Activated T-helper 1 cell treated with anti-CD3 and anti-CD28 coated beads, Interleukin-2, amount 50 U/mL, for 16 hours (primary cell): ENCODE measurements at regions not wholly inside any gene's neighbourhood (a gene's known extent, or its start where the extent isn't known, plus 50 kb on each side); places are given as distances from the start of the nearest gene placed in this dataset.

ENCODE experiments used
- DNase-seq, 2 donors: peaks; one replicate each; pipeline ENCODE4 v3.0.0-alpha.2; 2020; ENCODE audit warnings: low read depth in 1 of 2, low spot score in 1 of 2

DNA sequence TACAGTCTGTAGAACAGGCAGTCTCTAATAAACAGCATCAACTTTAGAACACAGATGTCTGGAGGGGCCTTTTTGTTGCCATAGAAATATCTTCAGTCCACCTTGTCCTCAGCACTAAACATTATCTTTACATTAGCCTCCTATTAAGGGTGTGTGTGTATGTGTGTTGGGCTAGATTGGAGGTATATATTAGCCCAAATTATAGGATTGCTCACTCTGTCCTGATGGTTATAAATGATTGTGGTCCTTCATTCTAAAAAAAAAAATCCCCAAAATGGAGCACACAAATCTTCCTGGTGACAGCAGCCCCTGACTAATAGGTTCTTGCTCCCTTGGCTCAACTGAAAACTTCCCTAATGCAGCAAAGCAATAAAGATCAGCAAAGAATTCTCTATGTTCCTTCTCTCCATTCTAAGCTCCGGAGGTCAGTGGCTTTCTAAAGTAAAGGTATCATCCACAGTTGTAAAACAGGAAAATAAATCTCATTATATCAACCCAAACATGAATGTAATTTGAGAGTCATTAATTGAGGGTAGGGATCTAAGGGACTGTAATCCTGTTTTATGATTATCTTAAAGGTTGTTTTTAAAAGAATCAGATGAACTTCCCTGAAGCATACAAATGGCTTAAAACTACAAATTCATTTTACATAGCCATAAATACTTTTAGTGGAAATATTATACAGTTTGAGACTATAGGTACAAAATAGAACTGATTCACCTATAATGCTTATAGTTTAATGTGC is 232.7 kb downstream of the KLF12 start:
- no peak for DNase-seq

DNA sequence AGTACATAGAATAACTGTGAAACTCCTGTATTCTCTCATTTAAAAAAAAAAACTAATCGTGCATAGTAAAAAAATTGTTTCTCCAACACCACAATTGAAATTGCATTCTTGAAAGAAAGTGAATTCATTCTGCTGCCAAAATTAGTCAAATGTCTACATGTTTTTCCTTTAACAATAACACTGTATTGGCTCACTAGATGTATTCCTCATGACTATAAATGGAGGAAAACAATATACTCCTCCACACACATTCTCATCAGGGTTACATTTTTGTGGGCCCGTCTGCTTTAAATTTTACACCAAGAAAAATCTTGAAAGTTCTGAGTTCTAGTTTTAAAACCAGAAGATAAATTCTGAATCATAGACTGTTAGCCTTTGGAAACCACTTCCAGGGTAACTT is 233.6 kb downstream of the KLF12 start:
- DNase-seq: no peak

DNA sequence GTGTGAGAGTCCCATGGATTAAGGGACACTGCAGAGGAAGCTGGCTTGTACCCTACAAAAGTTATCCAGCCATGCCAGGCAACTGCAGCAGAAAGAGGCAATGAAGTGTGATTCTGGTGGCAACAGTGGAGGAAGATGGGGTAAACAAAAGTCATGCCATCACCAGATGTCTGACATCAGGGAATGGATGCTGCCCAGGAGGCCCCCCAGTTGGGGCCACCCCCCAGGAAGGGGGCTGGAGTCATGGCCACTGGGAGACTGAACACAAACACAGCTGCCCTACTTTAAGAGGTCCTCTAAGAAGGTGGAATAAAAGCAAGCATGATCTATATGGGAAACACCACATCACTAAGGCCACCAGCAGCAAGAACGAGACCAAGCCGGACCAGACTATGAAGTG is 235.3 kb downstream of the KLF12 start:
- no peak for DNase-seq

DNA sequence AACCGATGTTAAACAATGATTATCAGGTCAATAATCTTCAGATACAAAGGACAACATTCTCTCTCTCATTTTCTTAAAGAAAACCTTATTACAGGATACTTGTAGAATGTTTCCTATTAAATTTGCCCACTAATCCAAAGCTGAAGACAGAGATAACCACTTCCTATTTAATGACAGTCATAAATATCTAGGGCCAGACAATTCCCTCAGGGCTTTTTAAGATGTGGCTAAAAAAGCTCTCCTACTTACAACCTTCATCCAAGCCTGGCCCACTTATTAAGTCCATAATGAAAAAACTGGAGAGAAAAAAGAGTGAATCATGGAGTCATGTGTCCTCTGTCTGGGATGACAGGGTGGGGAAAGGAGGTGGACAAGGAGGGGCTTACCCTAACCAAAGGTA is 235.9 kb downstream of the KLF12 start:
- no peak for DNase-seq

DNA sequence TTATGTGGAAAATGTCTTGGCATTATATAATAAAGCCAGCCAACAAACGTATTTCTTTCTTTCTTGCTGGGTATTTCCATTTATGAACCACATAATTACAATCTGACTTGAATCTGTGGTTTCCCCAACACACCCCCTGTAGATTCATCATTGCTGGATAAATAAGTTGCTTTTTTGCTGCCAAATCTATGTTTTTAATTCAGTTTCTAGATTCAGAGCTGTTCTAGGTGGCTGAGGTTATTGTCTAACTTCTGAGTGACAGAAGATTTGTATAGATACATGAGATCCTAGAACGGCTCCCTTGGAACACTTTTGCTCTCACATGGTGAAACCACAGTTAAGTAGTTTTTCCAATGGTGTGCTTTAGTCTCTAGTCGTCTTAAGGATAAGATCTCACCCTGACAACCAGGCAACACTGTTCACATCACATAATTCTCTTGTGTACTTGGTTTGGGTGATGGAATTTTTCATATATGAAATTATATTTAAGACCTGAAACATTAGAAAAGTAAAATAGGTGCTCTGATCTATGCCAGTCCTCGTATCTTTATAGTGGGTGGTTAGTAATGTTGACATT is 239.1 kb downstream of the KLF12 start:
- DNase-seq: no peak

DNA sequence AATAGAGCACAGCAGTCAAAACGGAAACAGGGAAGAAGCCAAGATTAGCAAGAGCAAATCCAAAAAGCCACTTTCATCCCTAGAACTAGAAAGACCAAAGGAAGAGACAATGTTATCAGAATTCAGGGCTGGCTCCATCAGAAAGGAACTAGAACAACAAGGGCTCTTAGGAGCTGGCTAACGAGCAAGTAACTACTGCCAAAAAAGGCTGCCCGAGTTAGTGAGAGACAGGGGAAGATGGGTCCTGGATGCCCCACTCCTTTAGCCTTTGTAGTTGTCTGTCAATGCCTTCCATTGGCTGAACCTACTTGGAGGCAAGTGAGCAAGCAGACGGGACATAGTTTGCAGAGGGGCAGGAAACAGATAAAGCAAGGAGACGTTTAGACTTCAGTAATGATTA is 240.4 kb downstream of the KLF12 start:
- no peak for DNase-seq

DNA sequence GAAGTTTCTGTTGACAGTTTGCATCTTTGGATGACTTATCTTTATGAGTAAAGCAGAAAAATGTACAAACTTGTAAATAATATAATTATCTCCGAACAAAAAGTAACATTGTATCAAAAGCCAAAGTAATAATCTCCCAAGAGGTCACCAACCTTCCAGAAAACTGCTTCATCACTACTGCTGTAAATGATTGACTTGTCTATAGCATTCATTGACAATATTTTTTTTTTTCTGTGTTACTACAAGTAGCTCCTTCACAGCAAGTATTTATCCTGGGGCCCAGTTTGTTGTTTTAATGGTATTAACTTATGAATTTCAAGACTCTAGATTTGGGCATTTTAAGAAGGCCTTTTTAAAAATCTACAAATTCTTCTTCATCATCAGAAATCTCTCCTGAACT is 242.4 kb downstream of the KLF12 start:
- DNase-seq: no peak

DNA sequence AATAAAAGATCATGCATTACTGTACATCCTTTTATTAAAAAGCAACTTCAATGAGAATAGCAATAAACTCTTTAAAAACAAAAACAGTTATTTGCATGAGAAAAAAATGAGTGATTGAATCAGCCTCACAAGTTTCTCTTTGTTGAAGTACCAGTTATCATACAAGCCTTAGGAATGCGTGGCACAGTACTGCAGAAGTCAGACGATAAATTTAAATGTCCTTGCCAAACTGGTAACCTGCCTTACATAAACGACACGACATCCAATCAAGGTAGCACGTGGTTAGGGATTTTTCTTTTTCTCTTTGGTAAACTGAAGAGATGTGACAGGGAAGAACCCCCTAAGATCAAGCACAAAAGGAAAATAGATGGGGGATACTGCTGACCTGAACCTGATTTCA is 251.0 kb downstream of the KLF12 start:
- no peak for DNase-seq

DNA sequence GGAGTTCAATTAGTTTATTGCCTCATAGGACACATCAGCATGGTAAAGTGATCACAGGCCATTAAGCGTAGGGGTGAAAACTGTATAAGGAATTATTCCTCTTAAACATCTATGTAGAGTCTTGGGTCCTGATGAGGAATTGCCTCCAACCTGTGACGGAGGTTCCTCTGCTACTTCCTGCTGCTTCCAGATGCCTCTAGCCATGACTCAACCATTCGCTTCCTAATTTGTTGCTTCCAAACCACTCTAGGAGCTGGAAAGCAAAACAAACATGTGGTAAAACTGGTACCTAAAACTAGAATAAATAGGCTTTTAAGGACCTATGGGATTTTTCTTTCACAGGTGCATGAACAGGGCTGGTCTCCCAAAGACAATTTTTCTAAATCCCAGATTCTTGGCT is 253.8 kb downstream of the KLF12 start:
- DNase-seq: no peak

DNA sequence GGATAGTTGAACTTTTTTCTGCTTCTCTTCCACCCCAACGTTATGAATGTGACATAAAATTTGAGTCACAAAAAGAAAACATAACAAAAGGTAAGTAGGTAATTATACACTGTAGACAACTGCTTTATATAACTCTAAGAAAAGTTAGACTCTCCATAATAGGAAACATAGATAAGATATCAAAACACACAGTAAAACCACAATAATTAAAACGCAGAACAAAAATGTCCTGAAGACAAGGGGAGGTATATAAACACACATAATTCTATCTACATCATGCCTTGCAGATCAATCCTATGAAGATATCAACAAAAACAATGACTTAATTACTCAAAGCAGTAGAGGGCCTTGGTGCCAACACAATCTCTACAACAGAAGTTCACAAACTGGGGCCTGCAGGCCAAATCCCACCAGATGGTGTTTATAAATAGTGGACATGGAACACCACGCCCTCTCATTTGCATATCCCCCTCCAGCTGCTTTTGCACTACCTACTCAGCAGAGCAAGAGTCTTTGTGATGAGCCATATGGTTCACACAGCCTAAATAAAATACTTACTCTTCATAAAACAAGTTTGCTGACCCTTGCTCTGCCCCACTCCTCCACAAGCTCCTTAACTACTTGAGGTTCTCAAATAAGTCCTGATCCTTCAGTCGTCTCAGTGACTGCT is 254.7 kb downstream of the KLF12 start:
- no peak for DNase-seq

DNA sequence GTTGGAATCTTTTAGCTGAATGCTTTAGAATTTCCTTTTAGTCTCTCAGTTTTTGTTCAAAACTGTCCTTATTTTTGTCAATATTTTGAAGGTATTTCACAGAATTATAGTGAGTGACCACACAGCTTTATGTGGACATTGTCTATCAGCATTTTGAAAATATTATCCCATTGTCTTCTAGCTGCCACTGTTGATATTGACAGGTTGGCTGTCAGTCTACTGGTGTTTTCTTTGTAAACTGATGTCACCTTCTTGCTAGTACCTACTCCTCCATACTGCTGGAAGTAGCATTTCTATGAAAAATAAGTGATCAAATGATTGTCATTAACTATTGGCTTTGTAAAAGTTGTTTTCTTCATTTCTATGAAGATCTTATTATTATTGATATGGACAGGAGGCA is 256.8 kb downstream of the KLF12 start:
- no peak for DNase-seq

DNA sequence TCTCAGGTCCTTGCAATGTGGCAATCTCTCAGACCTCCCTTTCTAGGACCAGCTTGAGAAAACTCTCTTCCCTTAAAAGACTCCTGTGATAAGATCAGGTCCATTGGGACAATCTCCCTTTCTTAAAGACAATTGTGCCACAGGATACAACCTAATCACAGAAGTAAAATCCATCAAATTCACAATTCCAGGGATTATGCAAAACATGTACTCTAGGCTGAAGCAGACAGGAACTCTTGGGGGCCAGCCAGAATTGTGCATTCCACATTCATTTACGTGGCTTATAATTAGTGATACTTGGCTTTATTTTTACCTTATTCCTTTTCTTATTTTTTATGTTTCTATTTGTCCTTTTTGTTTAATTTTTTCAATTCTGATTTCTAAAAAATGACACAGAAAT is 257.9 kb downstream of the KLF12 start:
- DNase-seq: no peak

DNA sequence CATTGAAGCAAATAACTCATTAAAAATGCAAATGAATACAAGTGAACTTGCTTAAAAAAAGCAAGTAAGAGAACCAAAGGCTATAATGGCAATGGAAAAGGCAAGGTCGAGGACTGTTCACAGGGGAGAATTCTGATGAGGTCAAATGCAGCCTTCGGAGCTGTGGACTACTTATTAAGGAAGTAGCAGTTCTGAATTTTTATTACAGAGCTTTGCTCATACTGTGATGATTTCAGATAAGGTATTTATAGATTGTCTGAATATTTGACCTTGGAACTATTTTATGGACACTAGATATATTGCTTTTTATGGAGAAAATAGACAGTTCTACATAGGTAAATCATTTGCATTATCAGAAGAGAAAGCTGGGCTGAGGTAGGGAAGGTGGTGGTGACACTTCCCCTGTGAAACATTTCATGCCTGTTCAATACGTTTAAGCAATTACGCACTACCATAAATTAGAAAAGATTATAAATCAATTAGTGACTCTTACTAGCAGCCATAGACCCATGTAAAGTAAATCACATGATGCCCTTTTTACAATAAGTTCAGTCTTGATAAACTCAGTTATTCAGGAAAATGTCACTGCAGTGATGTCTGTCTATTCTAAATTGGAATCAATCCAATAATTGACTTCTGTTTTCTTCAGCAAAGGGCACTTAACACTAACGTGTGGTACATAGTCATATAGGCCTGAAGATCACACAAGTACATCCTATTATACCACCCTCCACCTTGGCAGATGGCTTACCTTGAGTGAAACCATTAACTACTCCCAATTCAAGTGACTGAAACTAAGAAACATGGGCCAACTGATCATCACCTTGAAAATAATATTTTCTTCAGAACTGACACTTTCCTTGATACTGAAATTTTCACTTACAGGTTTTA is 260.0 kb downstream of the KLF12 start:
- no peak for DNase-seq

DNA sequence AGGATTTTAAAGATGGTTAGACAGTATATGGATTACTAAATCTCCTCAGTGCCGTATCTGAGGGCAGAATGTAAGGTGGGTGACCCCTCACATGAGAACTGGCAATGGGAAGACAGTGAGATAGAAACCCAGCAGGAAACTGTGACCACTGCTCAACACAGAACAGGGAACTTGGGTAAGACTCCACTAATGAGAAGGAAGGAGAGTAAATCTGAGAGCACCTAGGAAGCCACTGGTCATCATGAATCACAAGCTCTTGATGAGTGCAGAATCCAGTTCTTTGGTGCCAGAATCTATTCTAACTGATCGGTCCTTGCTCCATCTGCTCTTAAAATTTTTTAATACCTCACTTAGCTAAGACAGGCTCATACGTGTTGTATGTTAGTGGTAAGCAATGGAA is 261.8 kb downstream of the KLF12 start:
- DNase-seq: no peak

DNA sequence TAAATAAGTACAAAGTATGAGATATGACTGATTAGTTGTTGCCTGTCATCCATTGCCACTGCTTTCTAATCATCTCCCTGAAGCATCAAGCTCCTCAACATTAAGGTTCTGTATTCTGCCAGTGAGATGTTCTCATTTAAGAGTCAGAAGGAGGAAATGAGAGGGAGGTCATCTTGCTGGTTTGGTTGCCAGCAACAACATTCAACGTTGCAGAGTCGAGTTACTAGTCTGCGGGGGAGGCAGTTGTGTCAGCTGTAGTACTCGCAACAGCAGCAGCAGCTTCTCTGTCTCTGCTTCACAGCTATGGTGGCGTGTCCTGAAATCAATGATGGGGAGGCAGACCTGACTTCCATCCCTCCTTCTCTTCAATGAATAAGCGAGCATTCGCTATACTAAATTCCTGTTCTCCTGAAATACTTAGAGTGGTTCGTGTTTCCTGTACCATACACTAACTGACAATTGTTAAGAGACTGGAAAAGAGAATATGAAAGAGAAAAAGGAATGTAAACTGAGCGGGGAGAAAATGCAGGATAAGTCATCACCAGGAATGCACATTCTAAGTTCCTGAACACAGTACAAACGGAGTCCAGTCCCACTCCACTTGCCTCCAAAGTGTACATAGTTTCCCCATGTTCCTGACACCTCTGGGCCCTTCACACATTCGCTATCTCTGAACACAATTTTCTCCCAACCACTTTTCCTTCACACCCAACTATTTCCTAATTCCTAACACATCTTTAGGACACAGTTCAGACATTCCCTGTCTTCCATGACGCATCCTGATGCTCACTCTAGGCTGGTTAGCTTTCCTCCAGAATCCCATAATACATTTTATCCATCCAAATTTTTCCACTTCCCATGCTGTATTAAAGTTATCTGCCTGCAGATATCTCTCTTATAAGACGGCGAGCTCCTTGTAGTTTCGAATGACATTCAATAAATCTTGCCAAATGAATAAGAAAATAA is 263.0 kb downstream of the KLF12 start:
- DNase-seq: no peak

DNA sequence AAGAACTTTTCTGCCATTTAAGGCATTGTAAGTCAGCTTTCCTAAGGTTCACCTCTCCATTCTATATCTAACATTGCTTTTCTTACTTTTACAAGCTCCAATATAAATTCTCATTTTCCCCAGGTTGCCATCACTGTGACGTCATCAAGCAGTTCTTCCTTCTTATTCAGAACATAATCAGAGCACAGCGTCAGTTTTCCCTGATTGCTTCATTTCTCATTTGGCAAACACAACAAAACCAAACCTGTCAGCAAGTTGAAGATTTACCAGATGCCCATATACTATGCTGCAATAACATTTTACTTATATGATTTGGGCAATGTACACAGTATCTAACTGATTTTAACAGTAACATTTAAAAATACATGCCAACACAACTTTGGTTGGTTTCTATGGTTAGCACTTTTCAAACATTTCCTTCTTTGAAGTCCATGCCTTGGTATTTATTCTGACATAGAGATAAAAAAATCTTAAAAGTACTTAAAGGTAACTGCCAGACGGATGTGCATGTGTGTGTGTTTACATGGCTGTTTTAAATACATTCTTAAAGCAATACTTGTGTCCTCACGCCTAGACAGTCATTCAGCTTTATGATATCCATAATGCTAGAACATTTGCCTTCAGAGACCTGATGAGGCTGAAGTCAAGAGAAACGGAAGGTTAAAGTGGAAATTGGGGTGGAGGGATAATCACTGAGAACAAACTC is 264.0 kb downstream of the KLF12 start:
- no peak for DNase-seq

DNA sequence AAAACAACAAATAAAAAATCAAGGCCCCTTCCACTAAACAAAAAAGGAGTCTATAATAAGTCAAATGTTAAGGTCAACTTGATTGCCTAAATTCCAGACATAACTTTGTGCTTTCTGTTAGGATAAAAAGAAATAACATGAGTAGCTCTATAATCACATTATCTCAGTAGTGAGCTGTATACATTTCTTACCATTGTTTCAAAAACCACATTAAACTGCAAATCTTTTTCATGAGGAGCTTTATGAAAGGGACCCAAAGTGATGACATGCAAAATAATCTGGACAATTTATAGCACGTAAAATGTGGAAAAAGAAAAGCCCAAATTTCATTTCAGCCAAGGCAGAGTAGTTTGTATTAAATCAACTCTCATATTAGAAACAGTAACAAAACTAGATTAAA is 269.2 kb downstream of the KLF12 start:
- DNase-seq: no peak

DNA sequence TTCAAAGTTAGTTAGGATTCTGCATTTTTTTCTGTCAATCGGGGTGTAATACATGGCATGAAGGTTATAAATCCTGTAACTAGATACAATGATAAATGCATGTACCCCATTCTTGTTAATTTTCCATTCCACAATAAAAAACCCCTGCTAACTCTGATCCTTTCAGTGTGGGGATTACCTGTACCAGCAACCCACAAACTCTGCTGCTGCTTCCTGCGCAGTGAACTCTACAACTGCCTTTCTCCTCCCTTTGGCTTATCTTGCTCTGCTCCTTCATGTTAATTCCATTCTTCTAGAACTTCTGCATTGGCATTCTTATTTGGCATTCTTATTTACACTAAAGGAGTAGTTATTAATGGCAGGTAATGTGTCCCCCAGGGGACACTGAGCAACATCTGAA is 273.1 kb downstream of the KLF12 start:
- no peak for DNase-seq

DNA sequence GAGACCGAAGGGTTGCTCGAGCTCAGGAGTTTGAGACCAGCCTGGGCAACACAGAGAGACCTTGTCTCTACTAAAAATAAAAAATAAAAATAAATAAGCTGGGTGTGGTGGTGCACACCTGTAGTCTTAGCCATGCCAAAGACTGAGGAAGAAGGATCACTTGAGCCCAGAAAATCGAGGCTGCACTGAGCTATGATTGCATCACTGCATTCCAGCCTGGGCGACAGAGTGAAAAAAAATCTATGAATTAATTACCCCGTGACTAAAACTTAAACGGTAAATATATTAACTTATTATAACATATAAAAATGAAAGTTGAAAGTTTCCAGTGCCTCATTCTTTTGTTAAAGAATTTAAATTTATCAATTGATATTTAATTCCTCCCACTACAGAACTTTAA is 273.7 kb downstream of the KLF12 start:
- no peak for DNase-seq

DNA sequence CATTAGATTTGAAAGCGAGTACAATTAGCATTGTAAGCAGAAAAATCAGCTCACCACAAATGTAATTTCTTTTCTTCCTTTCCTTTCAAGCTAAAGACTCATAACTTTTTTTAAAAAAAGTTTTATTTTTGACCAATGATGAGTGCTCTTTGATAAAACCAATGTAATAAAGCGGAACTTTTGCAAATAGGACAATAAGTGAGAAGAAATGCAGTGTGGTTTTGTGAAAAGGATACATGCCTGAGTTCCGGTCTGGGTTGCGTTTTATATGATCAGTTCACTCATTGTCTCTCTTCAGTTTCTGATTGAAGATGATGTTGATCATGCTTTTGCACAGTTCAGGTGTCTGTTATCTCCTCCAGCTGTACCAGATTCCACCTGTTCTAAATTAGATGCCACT is 274.4 kb downstream of the KLF12 start:
- no peak for DNase-seq
